PC-9 (cell line): ENCODE measurements at regions not wholly inside any gene's neighbourhood (a gene's known extent, or its start where the extent isn't known, plus 50 kb on each side); places are given as distances from the start of the nearest gene placed in this dataset.

ENCODE experiments used
- EZH2 ChIP-seq: fragments of 200-600 bp; sonication (generic); IDR thresholded peaks from 2 replicates; pipeline ENCODE4 v1.8.0; 2017; ENCODE audit warnings: antibody characterized with exemption, low read depth
- TF ChIP-seq, protein P1 (sequence below): fragments of 200-600 bp; sonication (generic); conservative IDR thresholded peaks from 2 replicates; pipeline ENCODE4 v1.6.1; 2017; ENCODE audit warnings: mixed run types, antibody characterized with exemption, mild to moderate bottlenecking, moderate library complexity

DNA sequence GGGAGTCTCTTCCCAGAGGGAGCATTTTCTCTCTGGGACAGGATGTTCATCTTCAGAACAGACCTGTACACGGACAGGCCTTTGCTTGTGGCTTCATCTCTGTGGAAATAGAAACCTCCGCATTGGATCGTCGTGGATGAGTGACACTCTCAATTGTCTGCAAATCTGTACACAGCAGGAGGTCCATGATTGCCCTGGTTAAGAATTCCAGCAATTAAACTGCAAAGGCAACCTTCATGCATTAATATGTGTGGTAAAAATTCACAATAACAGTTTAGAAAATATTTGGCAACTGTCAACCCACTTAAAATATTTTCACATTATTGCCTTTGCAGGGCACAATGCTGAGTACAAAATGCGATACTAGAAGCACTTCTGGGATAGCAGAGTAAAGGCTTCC is 149.8 kb upstream of the SFSWAP start:
- TF ChIP-seq, protein P1, sequence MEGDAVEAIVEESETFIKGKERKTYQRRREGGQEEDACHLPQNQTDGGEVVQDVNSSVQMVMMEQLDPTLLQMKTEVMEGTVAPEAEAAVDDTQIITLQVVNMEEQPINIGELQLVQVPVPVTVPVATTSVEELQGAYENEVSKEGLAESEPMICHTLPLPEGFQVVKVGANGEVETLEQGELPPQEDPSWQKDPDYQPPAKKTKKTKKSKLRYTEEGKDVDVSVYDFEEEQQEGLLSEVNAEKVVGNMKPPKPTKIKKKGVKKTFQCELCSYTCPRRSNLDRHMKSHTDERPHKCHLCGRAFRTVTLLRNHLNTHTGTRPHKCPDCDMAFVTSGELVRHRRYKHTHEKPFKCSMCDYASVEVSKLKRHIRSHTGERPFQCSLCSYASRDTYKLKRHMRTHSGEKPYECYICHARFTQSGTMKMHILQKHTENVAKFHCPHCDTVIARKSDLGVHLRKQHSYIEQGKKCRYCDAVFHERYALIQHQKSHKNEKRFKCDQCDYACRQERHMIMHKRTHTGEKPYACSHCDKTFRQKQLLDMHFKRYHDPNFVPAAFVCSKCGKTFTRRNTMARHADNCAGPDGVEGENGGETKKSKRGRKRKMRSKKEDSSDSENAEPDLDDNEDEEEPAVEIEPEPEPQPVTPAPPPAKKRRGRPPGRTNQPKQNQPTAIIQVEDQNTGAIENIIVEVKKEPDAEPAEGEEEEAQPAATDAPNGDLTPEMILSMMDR = no peak
- TF ChIP-seq EZH2 = no peak
